Peyer's patch (tissue), 4 donors: ENCODE measurements at regions not wholly inside any gene's neighbourhood (a gene's known extent, or its start where the extent isn't known, plus 50 kb on each side); places are given as distances from the start of the nearest gene placed in this dataset.

ENCODE experiments used
- CTCF ChIP-seq, 6 experiments: fragments of 450-650 bp in 4 of 6; fragments of 200-600 bp in 2 of 6; sonication (generic) in 1 of 6; IDR thresholded peaks; one replicate each; pipeline ENCODE4 v1.5.1; 2017 to 2019; ENCODE audit warnings: antibody characterized with exemption in 6 of 6, mild to moderate bottlenecking in 3 of 6, moderate library complexity in 1 of 6
- POLR2A ChIP-seq, 2 donors: fragments of 450-650 bp; IDR thresholded peaks; one replicate each; pipeline ENCODE4 v1.5.1; 2017; ENCODE audit warnings: antibody characterized with exemption in 2 of 2, mild to moderate bottlenecking in 2 of 2, moderate library complexity in 2 of 2

GRCh38 chr9:7227951-7228350, 470.2 kb downstream of the KDM4C start:
- TF ChIP-seq CTCF (IDR thresholded peaks at IDR 0.05), result no peak
- TF ChIP-seq POLR2A (IDR thresholded peaks at IDR 0.05), result no peak
